Stimulated activated naive CD8-positive, alpha-beta T cell treated with anti-CD3 and anti-CD28 coated beads, Interleukin-15, amount 100 ng/mL, for 72 hours (primary cell): ENCODE measurements at regions not wholly inside any gene's neighbourhood (a gene's known extent, or its start where the extent isn't known, plus 50 kb on each side); places are given as distances from the start of the nearest gene placed in this dataset.
A peak's percentile ranks its signal among the peaks of the same experiment; 100 is the strongest.
"Not testable (repeated sequence)": the region's sequence is repeated elsewhere in the genome, so short reads cannot be mapped to it uniquely, and the experiment has no call there.

Experiments
- ATAC-seq: fragments of 150-1000 bp; cut with Tn5 transposase; 2 replicates; pipeline ENCODE4 v1.10.0; 2021; ENCODE audit warnings: mild to moderate bottlenecking, moderate library complexity
- DNase-seq, 2 donors: peaks; one replicate each; pipeline ENCODE4 v3.0.0; 2021 to 2022
- H3K27ac Mint-ChIP-seq, 2 donors: one replicate each; pipeline ENCODE4 v1.8.0; 2022; ENCODE audit warnings: mild to moderate bottlenecking in 2 of 2, mixed read lengths in 2 of 2, moderate library complexity in 2 of 2
- H3K27me3 Mint-ChIP-seq: one replicate; pipeline ENCODE4 v1.8.0; 2022; ENCODE audit warnings: mixed read lengths
- H3K4me1 Mint-ChIP-seq: one replicate; pipeline ENCODE4 v1.8.0; 2022; ENCODE audit warnings: mild to moderate bottlenecking, mixed read lengths
- H3K4me3 Mint-ChIP-seq, 2 donors: one replicate each; pipeline ENCODE4 v1.8.0; 2022; ENCODE audit warnings: mild to moderate bottlenecking in 2 of 2, mixed read lengths in 2 of 2, moderate library complexity in 1 of 2
- H3K9me3 Mint-ChIP-seq, 2 donors: one replicate each; pipeline ENCODE4 v1.8.0; 2022; ENCODE audit warnings: mixed read lengths in 2 of 2

DNA sequence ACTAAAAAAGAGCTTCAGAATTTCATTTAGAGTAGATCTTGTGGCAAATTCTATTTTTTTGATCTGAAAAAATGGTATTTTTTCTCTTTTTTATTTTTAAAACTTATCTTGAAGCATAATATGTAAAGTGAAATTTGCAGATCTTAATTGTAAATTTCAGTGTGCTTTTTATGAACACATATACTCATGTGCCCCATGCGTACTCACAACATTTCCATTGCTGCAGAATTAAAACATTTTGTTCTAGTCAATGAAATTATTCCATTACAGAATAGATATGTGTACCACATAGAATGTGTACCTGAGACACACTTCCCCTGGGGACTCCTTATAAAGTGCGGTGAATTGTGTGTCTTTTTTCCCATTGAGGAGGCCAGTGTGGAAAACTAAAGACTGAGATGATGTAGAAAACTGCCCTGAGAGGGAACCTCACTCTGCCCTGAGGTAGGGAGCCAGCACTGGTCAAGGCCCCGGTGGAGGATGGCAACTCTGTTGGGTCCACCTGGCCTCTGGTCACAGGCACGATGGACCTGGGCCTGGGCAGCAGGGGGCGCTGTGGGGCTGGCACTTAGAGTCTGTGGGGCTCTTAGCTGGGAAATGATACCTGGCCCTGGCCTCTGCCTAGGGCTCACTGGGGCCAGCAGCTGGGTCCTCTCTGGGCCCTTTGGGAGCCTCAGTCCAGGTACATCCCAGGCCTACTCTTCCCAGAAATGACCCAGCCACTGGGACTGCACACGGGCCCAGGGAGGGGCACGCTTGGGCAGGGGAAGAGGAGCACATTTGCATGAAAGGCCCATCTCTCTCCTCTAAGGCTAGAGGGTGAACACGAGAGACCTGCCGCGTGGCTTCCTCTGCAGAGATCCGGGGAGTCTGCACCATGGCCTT is 77.9 kb upstream of the TOP3B start:
- H3K27ac Mint-ChIP-seq: no peak overlapping the region
- peak; percentile 58 to 64 for DNase-seq
- H3K9me3 Mint-ChIP-seq: no peaks in the 10 kb centered on the region
- no peak overlapping the region for H3K4me3 Mint-ChIP-seq
- peak; percentile 83 for ATAC-seq
- peaks cover 5% of the 10 kb centered on the region for H3K4me1 Mint-ChIP-seq
- peaks cover 58% of the 10 kb centered on the region for H3K27me3 Mint-ChIP-seq

DNA sequence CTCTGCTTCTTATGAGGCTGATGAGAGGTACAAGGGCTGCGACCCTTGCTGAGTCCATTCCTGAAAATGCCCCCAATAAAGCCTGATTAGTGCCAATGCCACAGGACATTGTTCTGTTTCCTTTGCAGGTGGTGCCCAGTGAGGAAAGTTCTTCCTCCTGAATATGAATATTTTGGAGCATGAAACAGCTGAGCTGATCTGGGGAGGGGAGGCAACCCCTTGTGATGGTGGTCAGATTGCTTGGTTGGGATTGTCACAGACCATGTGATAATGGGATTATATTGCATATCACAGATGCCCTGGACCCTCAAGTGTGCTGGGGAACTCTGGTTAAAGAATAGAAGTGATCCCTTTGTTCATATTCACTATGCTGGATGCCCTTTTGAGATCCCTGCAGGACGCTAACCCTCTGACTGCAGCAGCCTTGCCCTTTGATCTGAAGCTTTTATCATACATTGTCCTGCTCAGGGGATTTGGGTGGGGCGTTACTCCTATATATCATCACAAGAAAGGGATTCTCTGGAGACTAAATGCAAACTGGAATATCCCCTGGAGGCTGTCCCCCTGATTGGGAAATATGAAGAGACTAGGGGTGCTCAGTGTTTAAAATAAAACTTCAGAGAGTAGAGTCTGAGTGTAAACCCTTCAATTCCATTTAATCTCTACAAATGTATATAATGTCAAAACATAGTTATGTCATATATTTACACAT is 76.9 kb upstream of the TOP3B start:
- Mint-ChIP-seq H3K27me3 (peaks cover 62% of the 10 kb centered on the region), H3K27ac (no peak overlapping the region), H3K4me3 (no peak overlapping the region)

DNA sequence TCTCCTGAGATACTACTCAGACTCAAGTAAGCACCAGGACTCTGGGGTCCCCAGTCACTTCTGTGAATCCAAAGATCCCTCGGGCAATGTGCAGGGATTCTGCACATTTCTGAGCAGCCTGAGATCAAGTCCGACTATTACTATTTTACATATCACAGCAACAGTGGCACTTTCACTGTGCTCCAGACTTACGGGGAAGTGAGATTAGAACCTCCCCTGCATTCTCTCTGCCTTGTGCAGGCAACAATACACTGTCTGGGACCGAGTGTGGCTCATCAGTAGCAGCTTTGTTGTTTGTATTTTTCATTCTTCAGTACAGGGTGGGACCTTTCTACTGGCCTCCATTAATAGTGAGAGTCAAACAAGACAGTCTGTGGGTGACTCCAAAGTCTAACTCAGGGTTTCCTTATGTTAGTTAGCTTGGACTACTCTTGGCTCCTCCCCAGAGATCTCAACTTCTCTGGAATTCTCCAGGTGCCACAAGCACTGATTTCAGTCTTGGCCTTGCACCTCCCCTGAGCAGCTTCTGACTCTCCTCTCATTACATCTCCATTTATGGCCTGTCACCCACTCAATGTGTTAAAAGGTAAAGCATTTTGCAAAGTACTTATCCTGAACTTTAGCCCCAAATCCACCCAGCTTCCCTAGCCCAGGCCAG is 76.2 kb upstream of the TOP3B start:
- no peak for DNase-seq
- H3K27me3 Mint-ChIP-seq: peaks cover 69% of the 10 kb centered on the region
- no peak for ATAC-seq
- H3K9me3 Mint-ChIP-seq: no peaks in the 10 kb centered on the region
- H3K27ac Mint-ChIP-seq: no peak overlapping the region
- no peak overlapping the region for H3K4me3 Mint-ChIP-seq
- H3K4me1 Mint-ChIP-seq: peaks cover 5% of the 10 kb centered on the region

More for the DNA sequence above, 76.9 kb upstream of the TOP3B start:
- DNase-seq: no peak
- Mint-ChIP-seq H3K4me1 (peaks cover 5% of the 10 kb centered on the region), H3K9me3 (no peaks in the 10 kb centered on the region)
- no peak for ATAC-seq

- ATAC-seq (no peak), DNase-seq (no peak)
- no peaks in the 10 kb centered on the region for H3K9me3 Mint-ChIP-seq
- peaks cover 2% of the 10 kb centered on the region for H3K4me1 Mint-ChIP-seq
- H3K27ac Mint-ChIP-seq: no peak overlapping the region
- H3K27me3 Mint-ChIP-seq: peaks cover 79% of the 10 kb centered on the region
- no peak overlapping the region for H3K4me3 Mint-ChIP-seq
These were observed 75.2 kb upstream of the TOP3B start for GRCh38 chr22:22057617-22058378.

DNA sequence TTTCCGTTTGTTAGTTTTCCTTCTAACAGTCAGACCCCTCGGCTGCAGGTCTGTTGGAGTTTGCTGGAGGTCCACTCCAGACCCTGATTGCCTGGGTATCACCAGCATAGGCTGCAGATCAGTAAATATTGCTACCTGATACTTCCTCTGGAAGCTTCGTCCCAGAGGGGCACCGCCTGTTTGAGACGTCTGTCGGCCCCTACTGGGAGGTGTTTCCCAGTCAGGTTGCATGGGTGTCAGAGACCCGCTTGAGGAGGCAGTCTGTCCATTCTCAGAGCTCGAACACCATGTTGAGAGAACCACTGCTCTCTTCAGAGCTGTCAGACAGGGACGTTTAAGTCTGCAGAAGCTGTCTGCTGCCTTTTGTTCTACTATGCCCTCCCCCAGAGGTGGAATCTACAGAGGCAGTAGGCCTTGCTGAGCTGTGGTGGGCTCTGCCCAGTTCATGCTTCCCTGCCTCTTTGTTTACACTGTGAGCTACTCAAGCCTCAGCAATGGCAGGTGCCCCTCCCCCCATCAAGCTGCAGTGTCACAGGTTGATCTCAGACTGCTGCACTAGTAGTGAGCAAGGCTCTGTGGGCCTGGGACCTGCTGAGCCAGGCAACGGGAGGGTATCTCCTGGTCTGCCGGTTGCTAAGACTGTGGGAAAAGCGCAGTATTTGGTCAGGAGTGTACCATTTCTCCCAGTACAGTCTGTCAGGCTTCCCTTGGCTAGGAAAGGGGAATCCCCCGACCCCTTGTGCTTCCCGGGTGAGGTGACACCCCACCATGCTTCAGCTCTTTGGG is 74.4 kb upstream of the TOP3B start:
- H3K9me3 Mint-ChIP-seq, ATAC-seq, H3K4me1 Mint-ChIP-seq, DNase-seq, H3K27ac Mint-ChIP-seq, H3K4me3 Mint-ChIP-seq: not testable (repeated sequence)
- H3K27me3 Mint-ChIP-seq: peaks cover 86% of the 10 kb centered on the region

- H3K4me1 Mint-ChIP-seq, H3K9me3 Mint-ChIP-seq, H3K4me3 Mint-ChIP-seq, ATAC-seq, DNase-seq, H3K27ac Mint-ChIP-seq: not testable (repeated sequence)
- H3K27me3 Mint-ChIP-seq: peaks cover 65% of the 10 kb centered on the region
These were observed 70.1 kb upstream of the TOP3B start for GRCh38 chr22:22052548-22053139.

GRCh38 chr22:22051032-22051431 is 68.4 kb upstream of the TOP3B start:
- not testable (repeated sequence) for H3K4me1 Mint-ChIP-seq, DNase-seq, H3K9me3 Mint-ChIP-seq, H3K27ac Mint-ChIP-seq, ATAC-seq, H3K4me3 Mint-ChIP-seq
- peaks cover 55% of the 10 kb centered on the region for H3K27me3 Mint-ChIP-seq

DNA sequence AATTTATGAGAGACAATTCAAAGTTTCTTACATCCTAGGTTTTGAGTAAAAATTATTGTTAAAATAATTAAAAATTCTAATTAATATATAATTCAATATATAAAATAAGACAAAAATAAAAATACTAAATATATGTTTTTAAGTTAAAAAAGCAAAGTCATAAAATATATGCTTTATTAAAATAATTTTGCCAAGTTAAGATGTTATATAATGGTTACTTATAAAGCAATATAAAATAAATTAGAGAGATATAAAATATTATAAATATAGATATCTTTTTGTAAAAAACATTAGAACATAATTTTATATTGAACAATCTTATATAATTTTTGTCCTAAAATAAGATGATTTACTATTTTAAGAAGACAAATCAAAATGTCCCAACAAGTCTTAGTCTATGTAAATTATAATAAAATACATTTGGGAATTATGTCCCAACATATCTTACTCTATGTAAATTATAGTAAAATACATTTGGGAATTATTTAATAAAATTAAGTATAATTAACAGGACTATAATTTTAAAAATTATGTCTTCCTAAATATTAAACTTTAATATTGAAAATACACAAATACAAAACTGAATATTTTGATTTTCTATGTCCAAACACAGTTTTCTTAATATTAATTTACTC is 67.7 kb upstream of the TOP3B start:
- H3K9me3 Mint-ChIP-seq: no peaks in the 10 kb centered on the region
- no peak overlapping the region for H3K4me3 Mint-ChIP-seq
- H3K4me1 Mint-ChIP-seq: no peaks in the 10 kb centered on the region
- ATAC-seq (no peak), DNase-seq (no peak)
- H3K27me3 Mint-ChIP-seq: peaks cover 47% of the 10 kb centered on the region
- H3K27ac Mint-ChIP-seq: no peak overlapping the region

GRCh38 chr22:22049684-22050083 is 67.1 kb upstream of the TOP3B start:
- H3K4me1 Mint-ChIP-seq: no peaks in the 10 kb centered on the region
- H3K27me3 Mint-ChIP-seq: peaks cover 41% of the 10 kb centered on the region
- ATAC-seq (no peak), DNase-seq (no peak)
- H3K27ac Mint-ChIP-seq: no peak overlapping the region
- H3K4me3 Mint-ChIP-seq: no peak overlapping the region
- H3K9me3 Mint-ChIP-seq: no peaks in the 10 kb centered on the region

DNA sequence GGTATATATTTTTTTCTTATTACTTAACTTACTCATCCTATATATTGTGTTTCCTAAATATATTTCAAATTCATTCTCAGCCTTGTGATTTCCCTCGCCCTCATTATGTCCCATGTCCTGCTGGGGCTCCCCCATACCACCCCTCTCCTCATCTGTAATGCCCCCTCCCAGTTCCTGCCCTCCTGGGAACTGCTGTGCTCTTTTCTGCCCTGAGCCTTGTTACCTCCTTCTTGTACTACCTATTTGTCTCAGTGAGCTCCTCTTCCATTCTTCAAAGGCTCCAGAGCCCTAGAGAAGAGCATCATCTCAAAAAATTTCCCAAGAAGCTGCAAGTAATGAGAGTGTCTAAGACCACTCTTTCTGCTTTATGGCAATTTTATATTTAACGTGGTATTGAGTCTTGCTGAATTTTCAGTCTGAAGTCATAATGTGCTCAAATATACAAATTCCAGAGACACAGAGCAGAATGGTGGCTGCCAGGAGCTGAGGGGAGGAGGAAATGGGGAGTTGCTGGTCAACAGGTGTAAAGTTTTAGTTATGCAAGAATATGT is 66.5 kb upstream of the TOP3B start:
- Mint-ChIP-seq H3K27me3 (peaks cover 35% of the 10 kb centered on the region), H3K9me3 (no peaks in the 10 kb centered on the region), H3K4me3 (no peak overlapping the region), H3K27ac (no peak overlapping the region), H3K4me1 (no peaks in the 10 kb centered on the region)
- DNase-seq (no peak), ATAC-seq (no peak)

- ATAC-seq: no peak
- peaks cover 29% of the 10 kb centered on the region for H3K27me3 Mint-ChIP-seq
These were observed 65.8 kb upstream of the TOP3B start for GRCh38 chr22:22048318-22048942.

GRCh38 chr22:22047776-22048175 is 65.2 kb upstream of the TOP3B start:
- peaks cover 22% of the 10 kb centered on the region for H3K27me3 Mint-ChIP-seq
- no peak overlapping the region for H3K27ac Mint-ChIP-seq
- DNase-seq: no peak
- H3K4me1 Mint-ChIP-seq: no peaks in the 10 kb centered on the region
- no peak overlapping the region for H3K4me3 Mint-ChIP-seq
- ATAC-seq: no peak
- H3K9me3 Mint-ChIP-seq: no peaks in the 10 kb centered on the region

More at GRCh38 chr22:22048318-22048942, 65.8 kb upstream of the TOP3B start:
- no peak for DNase-seq
- Mint-ChIP-seq H3K9me3 (no peaks in the 10 kb centered on the region), H3K4me3 (no peak overlapping the region), H3K27ac (no peak overlapping the region), H3K4me1 (no peaks in the 10 kb centered on the region)

GRCh38 chr22:22047266-22047665 is 64.7 kb upstream of the TOP3B start:
- Mint-ChIP-seq H3K4me3 (no peak overlapping the region), H3K4me1 (no peaks in the 10 kb centered on the region), H3K27me3 (peaks cover 17% of the 10 kb centered on the region), H3K9me3 (no peaks in the 10 kb centered on the region), H3K27ac (no peak overlapping the region)
- ATAC-seq (no peak), DNase-seq (no peak)
